ENCODE measurements at regions not wholly inside any gene's neighbourhood (a gene's known extent, or its start where the extent isn't known, plus 50 kb on each side); places are given as distances from the start of the nearest gene placed in this dataset.

DNA sequence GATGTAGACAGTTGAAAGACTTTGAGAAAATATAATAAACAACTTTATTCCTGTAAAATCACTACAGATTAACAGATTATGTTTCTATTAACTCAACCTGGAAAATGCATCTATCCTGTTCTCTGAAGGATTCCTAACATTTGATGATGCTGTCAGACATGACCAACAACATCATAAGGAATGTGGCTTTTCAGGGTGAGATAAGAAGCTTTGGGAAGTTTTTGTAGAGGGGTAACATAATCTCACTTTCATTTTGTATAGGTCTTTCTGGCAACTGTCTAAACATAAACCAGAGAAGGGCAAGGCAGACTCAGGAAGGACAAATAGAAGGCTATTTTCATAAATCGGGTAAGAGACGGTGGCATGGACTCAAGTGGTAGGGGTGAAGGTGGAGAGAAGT, 112.2 kb downstream of the TES start:
- TF ChIP-seq USF1 (IDR thresholded peaks at IDR 0.05) (no peak), CEBPB (IDR thresholded peaks at IDR 0.05) (no peak)

Measured in Ishikawa (cell line).